ENCODE measurements at regions not wholly inside any gene's neighbourhood (a gene's known extent, or its start where the extent isn't known, plus 50 kb on each side); places are given as distances from the start of the nearest gene placed in this dataset.

GRCh38 chr2:153408710-153409385 is 69.7 kb downstream of the RPRM start (continued):
- TF ChIP-seq ZBTB49 (CRISPR knock-in tag; IDR thresholded peaks at IDR 0.05; ENCODE audit: borderline replicate concordance) = no peak
- TF ChIP-seq GPN1 (CRISPR knock-in tag; IDR thresholded peaks at IDR 0.05; ENCODE audit: borderline replicate concordance) = no peak
- no peak for TF ChIP-seq CENPX (CRISPR knock-in tag; IDR thresholded peaks at IDR 0.05)
- TF ChIP-seq ZMYM4 (CRISPR knock-in tag; IDR thresholded peaks at IDR 0.05) = no peak
- no peak for TF ChIP-seq ZNF383 (CRISPR knock-in tag; IDR thresholded peaks at IDR 0.05; ENCODE audit: borderline replicate concordance)
- no peak for TF ChIP-seq ATF3 (CRISPR knock-in tag; IDR thresholded peaks at IDR 0.05)
- TF ChIP-seq ZNF563 (CRISPR knock-in tag; IDR thresholded peaks at IDR 0.05) = no peak

GRCh38 chr2:153405196-153405595 is 73.4 kb downstream of the RPRM start:
- intact Hi-C loops (cut with micrococcal nuclease; ENCODE audit: unreplicated experiment) = no loop called here
- H2AFZ ChIP-seq (ENCODE audit: low read length) = no peak overlapping the region
- no peaks in the 10 kb centered on the region for H4K20me1 ChIP-seq (ENCODE audit: insufficient read depth, low read length)
- H3K36me3 ChIP-seq (replicated peaks in 1 of 2; ENCODE audit: control insufficient read depth in 1 of 2, insufficient read depth in 2 of 2, low read length in 2 of 2) = no peaks in the 10 kb centered on the region
- FAIRE-seq (no peak), DNase-seq (ENCODE audit: low spot score) (no peak), ATAC-seq (no peak)
- no peaks in the 10 kb centered on the region for H3K27me3 ChIP-seq (ENCODE audit: control insufficient read depth in 1 of 2, insufficient read depth in 2 of 2, low read length in 2 of 2)
- 5% methylated on average over 1 of the region's 1 CpG for WGBS (ENCODE audit: low lambda C conversion rate)
- no peaks in the 10 kb centered on the region for H3K4me1 ChIP-seq (ENCODE audit: insufficient read depth, low read length)
- no peak overlapping the region for H3K27ac ChIP-seq (ENCODE audit: extremely low read length, insufficient read depth, low read length)
- POLR2A ChIA-PET = no interaction called here
- CTCF ChIA-PET (ENCODE audit: low intra/inter-chr PET ratio, low total read pairs) = no interaction called here
- no peak overlapping the region for H3K9ac ChIP-seq (ENCODE audit: insufficient read depth, low read depth, low read length)
- H3K9me3 ChIP-seq (ENCODE audit: low read length) = no peaks in the 10 kb centered on the region
- in situ Hi-C loops (cut with HindIII; ENCODE audit: extremely low pct_ligation_motif_present, low pct_unique_long_range_greater_than_20kb) = no loop called here
- H3K4me3 ChIP-seq (replicated peaks in 1 of 3; ENCODE audit: insufficient read depth in 1 of 3, low read depth in 2 of 3, low read length in 3 of 3) = no peak overlapping the region
- no TSS peak for BruUV-seq (replicated peaks)
- no peak overlapping the region for H3K4me2 ChIP-seq (ENCODE audit: low read depth, low read length)
- H3K79me2 ChIP-seq (ENCODE audit: insufficient read depth, low read length) = no peaks in the 10 kb centered on the region
- TF ChIP-seq, protein P1, sequence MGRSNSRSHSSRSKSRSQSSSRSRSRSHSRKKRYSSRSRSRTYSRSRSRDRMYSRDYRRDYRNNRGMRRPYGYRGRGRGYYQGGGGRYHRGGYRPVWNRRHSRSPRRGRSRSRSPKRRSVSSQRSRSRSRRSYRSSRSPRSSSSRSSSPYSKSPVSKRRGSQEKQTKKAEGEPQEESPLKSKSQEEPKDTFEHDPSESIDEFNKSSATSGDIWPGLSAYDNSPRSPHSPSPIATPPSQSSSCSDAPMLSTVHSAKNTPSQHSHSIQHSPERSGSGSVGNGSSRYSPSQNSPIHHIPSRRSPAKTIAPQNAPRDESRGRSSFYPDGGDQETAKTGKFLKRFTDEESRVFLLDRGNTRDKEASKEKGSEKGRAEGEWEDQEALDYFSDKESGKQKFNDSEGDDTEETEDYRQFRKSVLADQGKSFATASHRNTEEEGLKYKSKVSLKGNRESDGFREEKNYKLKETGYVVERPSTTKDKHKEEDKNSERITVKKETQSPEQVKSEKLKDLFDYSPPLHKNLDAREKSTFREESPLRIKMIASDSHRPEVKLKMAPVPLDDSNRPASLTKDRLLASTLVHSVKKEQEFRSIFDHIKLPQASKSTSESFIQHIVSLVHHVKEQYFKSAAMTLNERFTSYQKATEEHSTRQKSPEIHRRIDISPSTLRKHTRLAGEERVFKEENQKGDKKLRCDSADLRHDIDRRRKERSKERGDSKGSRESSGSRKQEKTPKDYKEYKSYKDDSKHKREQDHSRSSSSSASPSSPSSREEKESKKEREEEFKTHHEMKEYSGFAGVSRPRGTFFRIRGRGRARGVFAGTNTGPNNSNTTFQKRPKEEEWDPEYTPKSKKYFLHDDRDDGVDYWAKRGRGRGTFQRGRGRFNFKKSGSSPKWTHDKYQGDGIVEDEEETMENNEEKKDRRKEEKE (IDR thresholded peaks at IDR 0.05) = no peak
- no peak for TF ChIP-seq NFATC3 (CRISPR knock-in tag; IDR thresholded peaks at IDR 0.05)
- TF ChIP-seq ZNF83 (CRISPR knock-in tag; IDR thresholded peaks at IDR 0.05; ENCODE audit: borderline replicate concordance) = no peak
- TF ChIP-seq PITX1 (CRISPR knock-in tag; IDR thresholded peaks at IDR 0.05) = no peak
- no peak for TF ChIP-seq ZNF792 (CRISPR knock-in tag; IDR thresholded peaks at IDR 0.05)
- no peak for TF ChIP-seq SMAD1 (CRISPR knock-in tag; IDR thresholded peaks at IDR 0.05; ENCODE audit: borderline replicate concordance, low read depth)
- TF ChIP-seq ZNF12 (CRISPR knock-in tag; IDR thresholded peaks at IDR 0.05) = no peak
- TF ChIP-seq, protein P2, sequence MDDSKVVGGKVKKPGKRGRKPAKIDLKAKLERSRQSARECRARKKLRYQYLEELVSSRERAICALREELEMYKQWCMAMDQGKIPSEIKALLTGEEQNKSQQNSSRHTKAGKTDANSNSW (CRISPR knock-in tag; IDR thresholded peaks at IDR 0.05; ENCODE audit: borderline replicate concordance) = no peak
- TF ChIP-seq ZNF766 (CRISPR knock-in tag; IDR thresholded peaks at IDR 0.05; ENCODE audit: borderline replicate concordance) = no peak
- no peak for TF ChIP-seq ZNF740 (CRISPR knock-in tag; IDR thresholded peaks at IDR 0.05)

All from HepG2 (cell line).